T-helper 1 cell treated with Interleukin-12 subunit alpha and Interleukin-12 subunit beta and Interleukin-4 antibody, amounts not matched to agents 30 ng/mL and 1 ng/mL, for 36 hours (primary cell): ENCODE measurements at regions not wholly inside any gene's neighbourhood (a gene's known extent, or its start where the extent isn't known, plus 50 kb on each side); places are given as distances from the start of the nearest gene placed in this dataset.

Experiments
- intact Hi-C: fragments of 100-400 bp; cut with micrococcal nuclease; formaldehyde crosslinking; loops from one replicate; pipeline ENCODE4 v1.15.1; 2024

DNA sequence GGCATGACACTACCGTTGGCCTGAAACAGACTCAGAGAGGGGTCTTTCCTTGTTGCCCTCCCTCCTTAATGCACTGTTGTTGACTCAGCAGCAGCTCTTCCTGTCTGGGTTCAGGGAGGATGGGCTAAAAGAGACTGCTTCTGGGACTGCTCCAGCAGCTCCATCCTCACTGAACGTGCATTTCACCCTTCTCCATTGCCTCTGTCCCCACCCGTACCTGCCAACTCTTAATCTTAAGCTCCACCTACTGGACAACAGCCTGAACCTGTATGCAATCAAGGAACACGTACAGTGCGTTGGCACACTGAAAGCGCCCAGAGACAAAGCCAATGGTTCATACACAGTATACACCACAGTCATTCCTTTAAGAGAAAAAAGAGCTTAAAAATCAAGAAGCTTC, 230.8 kb upstream of the RAB6C start:
- intact Hi-C loops = no loop called here

- intact Hi-C loops = no loop called here
Observed at GRCh38 chr2:129751409-129751808, 228.1 kb upstream of the RAB6C start.

DNA sequence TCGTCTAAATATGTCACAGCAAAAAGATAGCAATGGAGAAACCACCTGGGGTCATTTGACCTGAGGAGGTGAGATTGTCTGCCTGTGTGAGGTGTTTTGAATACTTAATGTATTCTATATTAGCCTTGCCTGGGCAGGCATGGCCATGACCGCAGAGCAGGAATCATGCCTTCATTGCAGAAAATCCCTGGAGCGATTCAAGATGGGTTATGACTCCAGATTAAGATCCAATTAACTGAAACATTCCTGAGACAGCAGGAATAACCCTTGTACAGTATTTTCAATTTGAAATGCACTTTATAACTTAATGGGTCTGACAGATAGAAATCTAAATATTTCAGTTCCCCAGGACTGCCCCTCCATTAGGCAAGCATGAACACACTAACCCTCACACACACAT, 227.3 kb upstream of the RAB6C start:
- intact Hi-C loops = no loop called here

DNA sequence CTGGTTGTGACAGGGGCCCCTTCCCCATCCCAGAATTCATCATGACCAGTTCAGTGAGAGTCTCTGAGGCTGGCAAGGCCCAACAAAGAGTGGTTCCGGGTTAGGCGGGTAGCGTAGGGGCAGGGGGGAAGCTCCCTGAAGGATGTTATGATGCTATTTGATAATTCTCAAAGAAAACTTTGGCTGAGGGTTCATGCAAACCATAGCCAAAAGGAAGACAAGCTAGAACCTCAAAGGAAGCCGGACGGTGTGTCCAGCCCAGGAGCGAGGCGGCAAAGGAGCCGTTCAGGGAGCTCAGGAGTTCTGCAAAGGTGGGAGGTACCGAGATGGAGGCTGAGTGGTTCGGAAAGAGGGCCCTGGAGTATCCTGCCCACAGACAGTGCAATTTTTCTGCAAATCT, 226.8 kb upstream of the RAB6C start:
- intact Hi-C loops = no loop called here

GRCh38 chr2:129753261-129753660, 226.2 kb upstream of the RAB6C start:
- intact Hi-C loops = no loop called here

DNA sequence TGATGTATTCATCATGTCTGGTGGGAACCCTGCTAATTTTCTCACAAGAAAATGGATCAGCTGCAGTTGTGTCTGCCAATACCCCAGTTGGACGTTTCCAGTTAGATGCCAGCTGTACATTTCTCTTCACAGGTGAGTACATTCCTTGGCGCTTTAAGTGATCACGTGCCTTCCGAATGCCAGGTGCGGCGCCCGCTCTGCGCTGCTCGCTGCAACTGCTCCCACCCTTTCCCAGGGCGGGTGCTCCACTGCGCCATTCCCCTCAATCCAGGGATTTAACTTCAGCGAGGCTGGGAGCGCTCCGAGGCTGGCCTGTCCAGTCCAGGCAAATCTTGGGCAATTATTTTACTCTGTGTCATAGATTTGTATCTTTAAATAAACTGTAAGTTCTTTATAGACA, 225.0 kb upstream of the RAB6C start:
- intact Hi-C loops = no loop called here

DNA sequence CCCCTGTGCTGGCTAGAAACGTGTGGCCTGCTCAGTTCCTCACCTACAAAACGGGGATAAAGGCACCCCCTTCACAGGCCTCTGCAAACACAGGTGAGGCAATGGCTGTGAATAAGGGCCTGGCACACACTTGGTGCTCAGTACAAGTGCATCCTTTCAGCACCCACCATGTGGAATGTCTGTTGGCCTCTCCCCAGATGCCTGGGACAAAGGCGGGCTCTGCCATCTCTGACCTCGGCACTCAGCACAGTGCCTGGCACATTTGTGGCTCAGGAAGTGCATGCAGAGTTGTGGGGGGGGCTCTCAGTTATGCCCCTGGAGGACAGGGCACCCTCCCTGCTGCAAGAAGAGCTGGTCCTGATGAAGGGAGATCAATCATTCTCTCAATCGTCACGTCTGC, 224.6 kb upstream of the RAB6C start:
- intact Hi-C loops = no loop called here

DNA sequence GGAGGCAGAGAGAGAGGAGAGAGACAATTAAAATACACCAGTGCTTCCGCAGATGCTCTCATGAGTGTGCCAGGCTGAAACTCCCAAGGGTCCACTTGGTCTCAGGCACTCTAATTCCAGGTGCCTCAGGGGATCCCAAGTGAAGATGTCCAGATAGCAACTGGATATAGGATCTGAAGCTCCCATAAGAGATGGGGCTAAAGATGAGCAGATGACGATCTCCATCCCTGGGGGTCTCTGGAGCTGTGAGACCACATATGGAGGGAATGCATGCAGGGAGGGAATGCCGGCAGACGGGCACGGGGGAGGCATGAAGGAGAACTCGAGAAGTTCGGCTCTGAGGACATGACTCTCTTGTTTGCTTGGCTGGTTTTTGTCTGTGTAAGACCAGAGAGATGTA, 223.7 kb upstream of the RAB6C start:
- intact Hi-C loops = no loop called here

- intact Hi-C loops = no loop called here
Observed at GRCh38 chr2:129756276-129756675, 223.2 kb upstream of the RAB6C start.

DNA sequence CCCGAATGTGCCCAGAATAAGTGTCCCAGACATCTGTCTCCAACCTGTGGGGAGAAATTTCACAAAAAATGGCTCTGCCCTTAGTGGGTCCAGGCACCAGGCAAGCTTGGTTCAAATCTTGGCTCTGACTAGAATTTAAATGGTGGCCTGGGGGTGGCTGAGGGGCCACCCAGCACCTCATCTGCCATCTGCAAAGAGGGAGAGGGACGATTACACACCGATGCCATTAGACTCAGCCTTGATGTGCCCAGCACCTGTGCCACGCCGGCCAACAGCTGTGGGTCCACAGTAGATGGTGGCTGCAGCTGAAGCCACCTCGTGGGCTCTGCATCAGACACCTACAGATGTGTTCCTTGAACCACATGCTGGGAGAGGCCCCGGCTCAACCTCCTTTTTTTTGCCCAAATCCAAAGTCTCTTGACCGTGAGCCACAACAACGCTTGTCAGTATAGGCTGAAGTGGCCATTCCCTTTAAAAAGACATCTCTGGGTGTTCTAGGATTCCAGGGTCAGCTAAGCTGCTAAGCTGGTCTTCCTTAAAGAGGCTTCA, 222.0 kb upstream of the RAB6C start:
- intact Hi-C loops = no loop called here

DNA sequence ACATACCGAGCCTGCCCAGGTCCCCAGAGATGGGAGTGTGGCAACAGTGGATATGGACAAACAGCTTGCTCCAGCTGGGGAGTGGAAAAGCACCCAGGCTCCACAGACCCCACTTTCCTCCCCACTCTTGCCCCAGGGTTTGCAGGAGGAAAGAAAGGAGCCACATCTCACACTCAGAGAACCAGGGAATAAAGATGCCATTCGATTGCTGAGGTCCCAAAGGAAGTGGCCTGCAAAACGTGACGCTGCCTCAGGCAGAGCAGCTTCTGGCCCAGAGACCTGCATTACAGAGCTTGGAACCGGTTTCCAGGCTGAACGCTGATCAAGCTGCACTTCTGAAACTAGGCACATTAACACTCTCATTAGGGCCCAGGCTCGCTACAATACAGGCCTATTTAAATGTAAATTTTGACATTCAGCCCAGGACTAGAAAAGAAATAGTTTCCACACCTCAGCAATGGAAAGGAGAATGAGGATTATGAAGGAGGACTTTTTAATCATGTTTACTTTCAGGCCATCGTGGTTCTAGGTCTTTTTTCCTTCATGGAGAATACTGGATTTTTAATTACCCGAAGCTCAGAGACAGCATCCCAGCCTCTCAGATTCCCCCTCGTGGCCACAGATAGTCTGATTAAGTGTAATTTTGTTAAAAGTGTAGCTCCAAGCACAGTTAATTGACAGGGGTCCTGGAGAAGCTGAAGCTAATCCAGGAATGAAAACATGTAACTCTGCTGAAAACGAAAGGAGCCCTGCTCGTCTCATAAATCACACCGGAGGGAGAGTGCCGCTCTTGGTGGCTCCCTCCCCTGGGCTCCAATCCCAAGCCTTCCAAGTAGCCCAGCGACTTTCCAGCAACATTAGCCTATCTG, 221.3 kb upstream of the RAB6C start:
- intact Hi-C loops = no loop called here

DNA sequence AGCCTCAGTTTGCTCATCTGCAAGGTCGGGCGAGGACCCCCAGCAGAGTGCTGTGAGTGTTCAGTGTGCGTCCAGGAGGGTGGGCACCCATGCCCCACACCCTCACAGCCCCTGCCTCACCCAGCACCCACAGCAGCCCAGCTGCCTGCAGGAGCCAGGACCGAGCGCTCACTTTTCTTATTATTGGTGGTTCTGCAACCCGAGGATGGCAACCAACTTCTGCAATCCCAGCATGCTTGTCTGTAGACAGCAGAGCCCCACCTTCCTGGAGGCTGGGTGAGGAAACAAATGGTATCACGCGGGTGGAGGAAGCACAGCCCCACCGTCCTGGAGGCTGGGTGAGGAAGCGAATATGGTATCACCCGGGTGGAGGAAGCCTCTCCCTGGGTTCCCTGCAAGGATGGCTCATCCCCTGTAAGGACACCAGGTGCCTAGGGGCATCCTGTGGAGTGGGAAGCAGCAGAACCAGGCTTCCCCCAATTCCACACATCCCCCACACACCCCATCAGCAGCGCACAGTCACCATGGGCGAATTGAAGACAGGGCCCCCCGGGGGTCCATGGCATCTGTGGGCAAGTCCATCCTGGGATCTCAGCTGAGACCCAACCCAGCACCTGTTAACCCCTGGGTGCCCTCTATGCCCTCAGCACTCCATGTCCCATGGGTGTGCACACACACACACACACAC, 220.5 kb upstream of the RAB6C start:
- intact Hi-C loops = no loop called here

DNA sequence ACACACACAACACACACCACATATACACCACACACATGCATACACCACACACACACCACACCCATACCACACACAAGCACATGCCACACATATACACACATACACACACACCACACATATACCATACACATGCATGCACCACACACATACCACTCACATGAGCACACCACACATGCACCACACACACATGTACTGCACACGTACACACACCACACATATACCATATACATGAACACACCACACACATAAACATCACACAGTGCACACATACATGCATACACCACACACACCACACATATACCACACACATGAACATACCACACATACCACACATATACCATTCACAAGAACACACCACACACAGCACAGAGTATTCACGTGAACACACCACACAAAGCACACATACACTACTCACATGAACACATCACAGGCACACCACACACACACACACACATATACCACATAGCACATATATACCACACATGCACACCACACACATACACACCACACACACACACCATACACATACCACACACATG, 219.9 kb upstream of the RAB6C start:
- intact Hi-C loops = no loop called here

- intact Hi-C loops = no loop called here
Observed at GRCh38 chr2:129760669-129761068, 218.8 kb upstream of the RAB6C start.

GRCh38 chr2:129761569-129762021, 217.9 kb upstream of the RAB6C start:
- intact Hi-C loops = no loop called here

DNA sequence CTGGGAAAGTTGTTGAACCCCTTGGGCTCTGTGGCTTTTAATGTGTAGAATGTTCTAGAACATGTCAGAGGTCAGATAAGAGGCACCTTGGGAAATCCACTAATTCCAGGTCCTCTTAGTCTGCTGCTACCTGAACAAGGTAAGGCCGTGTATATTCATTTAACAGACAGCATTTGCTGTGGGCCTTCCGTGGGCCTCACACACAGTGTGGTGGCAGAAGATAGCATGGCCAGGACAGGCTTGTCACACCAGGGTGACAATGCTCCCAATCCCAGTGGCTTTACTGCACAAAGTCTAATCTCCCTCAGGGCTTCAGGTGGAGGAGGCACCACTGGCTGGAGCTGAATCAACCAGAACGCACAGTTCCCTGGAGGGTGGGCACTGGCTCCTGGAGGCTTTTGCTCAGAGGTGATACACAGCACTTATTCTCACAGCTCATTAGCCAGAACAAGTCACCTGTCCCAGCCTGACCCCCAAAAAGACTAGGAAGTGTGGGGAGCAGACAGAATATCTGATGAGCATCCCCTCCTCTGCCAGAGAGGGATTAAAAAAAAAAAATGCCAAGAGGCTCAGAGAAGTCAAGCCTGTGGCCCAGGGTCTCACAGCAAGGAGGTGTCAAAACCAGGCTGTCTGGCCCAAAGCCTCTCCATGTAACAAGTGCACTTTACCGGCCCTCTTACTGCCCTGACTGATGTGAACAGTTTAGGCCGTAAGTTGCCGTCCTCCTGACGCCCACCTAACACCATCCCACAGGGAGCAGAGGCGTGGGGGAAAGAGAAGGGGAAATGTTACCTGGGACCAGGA, 216.9 kb upstream of the RAB6C start:
- intact Hi-C loops = no loop called here

DNA sequence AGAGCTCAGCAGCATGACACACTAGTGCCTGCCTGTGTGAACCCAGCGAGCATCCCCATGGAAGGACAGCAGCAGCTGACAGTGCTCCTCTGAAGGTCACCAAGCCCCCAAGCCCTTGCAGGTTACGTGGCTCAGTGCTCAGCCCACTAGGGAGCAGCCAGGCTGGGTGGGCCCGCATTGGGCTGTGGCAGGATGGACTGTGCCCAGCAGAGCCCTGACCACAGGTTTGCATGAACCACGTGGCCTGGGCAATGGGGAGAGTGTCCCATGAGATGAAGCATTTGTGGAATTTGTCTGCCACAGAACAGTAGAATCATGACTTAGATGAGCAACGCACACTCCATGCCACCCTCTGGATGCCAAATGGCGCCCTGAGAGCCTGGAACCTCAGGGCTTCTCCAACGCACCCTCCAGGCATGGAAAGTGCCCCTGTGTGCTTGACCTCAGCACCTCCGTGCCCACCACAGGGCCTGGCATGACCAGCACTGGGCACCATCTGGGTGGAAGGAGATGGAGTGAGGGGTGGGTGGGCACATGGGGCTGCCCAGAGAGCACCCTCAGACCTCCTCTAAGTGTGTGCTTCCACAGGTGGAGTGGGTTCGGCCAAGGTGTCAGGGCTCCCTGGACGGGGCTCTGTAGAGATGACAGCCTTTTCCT, 216.1 kb upstream of the RAB6C start:
- intact Hi-C loops = no loop called here

DNA sequence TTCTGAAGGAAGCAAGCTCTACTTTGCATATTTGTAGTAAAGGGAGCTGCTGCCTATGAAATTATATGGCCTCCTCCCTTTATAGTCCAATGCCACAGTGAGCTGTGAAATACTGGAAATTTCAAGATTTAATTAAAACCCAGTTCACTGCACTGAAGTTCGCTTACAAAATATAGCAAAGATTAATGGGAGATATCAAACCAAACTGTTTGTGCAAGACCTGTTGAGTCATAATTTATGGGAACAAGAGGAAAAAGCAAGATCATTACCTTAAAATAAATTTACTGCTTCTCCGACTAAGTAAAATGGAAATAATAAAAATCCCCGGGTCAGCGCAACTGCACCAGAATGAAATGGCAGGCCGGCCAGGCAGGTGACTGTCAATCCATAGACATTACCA, 215.5 kb upstream of the RAB6C start:
- intact Hi-C loops = no loop called here

GRCh38 chr2:129764376-129765325, 214.8 kb upstream of the RAB6C start:
- intact Hi-C loops = no loop called here

DNA sequence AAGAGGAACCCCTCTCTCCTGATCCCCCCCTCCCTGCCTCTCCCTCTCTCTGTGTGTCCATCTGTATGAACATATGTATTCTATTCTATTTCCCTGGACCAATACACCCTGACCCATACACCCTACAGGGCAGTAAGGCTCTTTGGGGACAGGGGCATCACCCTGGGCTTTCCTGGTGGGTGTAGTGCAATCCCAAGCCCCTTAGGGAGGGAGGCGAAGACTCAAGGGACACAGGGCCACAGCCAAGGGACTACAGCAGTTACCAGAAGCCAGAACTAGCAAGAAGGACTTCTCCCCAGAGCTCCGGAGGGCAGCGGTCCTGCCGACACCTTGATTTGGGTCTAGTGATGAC, 214.2 kb upstream of the RAB6C start:
- intact Hi-C loops = no loop called here
